SU-DHL-6 (cell line): ENCODE measurements at regions not wholly inside any gene's neighbourhood (a gene's known extent, or its start where the extent isn't known, plus 50 kb on each side); places are given as distances from the start of the nearest gene placed in this dataset.

ENCODE experiments used
- EZH2phosphoT487 ChIP-seq: fragments of 200-600 bp; sonication (generic), shearing (Covaris generic); conservative IDR thresholded peaks from 2 replicates; pipeline ENCODE4 v1.6.1; 2018; ENCODE audit warnings: mild to moderate bottlenecking, antibody characterized with exemption, low read length, moderate library complexity, mixed read lengths
- TF ChIP-seq, protein P1 (sequence below): fragments of 200-600 bp; sonication (generic); IDR thresholded peaks from one replicate; pipeline ENCODE4 v1.5.1; 2017; ENCODE audit warnings: antibody characterized with exemption, mild to moderate bottlenecking, low read length, moderate library complexity; ENCODE audit not compliant: insufficient read depth, poor library complexity, severe bottlenecking

DNA sequence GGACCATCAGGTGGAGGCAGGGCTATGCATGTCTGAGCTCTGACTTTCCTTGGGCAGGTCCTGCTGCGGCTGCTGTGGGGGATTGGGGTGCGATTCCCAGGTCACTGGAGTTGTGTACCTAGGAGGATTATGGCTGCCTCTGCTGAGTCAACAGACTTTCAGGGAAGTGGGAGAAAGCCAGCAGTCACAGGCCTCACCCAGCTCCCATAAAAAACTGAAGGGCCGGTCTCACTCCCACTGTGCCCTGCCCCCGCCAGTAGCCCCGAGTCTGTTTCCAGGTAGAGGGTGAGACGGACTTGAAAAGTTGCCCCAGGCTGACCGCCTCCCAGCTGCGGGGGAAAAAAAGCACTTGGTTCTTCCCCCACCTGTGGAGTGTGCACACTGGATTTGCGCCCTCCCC is 76.7 kb downstream of the FAM170A start:
- no peak for TF ChIP-seq EZH2phosphoT487
- TF ChIP-seq, protein P1, sequence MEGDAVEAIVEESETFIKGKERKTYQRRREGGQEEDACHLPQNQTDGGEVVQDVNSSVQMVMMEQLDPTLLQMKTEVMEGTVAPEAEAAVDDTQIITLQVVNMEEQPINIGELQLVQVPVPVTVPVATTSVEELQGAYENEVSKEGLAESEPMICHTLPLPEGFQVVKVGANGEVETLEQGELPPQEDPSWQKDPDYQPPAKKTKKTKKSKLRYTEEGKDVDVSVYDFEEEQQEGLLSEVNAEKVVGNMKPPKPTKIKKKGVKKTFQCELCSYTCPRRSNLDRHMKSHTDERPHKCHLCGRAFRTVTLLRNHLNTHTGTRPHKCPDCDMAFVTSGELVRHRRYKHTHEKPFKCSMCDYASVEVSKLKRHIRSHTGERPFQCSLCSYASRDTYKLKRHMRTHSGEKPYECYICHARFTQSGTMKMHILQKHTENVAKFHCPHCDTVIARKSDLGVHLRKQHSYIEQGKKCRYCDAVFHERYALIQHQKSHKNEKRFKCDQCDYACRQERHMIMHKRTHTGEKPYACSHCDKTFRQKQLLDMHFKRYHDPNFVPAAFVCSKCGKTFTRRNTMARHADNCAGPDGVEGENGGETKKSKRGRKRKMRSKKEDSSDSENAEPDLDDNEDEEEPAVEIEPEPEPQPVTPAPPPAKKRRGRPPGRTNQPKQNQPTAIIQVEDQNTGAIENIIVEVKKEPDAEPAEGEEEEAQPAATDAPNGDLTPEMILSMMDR: no peak
